GM19035 (cell line): ENCODE measurements at regions not wholly inside any gene's neighbourhood (a gene's known extent, or its start where the extent isn't known, plus 50 kb on each side); places are given as distances from the start of the nearest gene placed in this dataset.

Experiments used
- ATAC-seq: cut with Tn5 transposase; IDR thresholded peaks from one replicate; pipeline ENCODE4 v1.9.1; 2021; ENCODE audit not compliant: unreplicated experiment

DNA sequence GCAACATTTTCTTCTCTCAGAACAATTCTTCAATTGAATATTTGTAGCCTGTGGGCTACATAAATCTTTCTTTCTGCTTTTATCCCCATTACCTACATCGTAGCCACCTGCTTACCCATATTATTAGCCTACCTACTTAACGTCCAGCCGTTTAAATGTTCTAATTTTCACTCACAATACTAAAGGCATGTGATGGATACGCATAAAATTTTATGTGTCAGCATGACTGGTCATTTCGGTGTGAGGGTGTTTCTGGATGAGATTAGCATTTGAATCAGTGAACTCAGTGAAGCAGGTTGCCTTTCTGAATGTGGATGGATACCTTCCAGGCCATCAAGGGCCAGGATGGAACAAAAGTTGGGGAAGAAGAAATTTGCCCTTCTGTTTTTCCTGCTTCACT lies 1722.5 kb upstream of the ACO1 start:
- no peak for ATAC-seq

DNA sequence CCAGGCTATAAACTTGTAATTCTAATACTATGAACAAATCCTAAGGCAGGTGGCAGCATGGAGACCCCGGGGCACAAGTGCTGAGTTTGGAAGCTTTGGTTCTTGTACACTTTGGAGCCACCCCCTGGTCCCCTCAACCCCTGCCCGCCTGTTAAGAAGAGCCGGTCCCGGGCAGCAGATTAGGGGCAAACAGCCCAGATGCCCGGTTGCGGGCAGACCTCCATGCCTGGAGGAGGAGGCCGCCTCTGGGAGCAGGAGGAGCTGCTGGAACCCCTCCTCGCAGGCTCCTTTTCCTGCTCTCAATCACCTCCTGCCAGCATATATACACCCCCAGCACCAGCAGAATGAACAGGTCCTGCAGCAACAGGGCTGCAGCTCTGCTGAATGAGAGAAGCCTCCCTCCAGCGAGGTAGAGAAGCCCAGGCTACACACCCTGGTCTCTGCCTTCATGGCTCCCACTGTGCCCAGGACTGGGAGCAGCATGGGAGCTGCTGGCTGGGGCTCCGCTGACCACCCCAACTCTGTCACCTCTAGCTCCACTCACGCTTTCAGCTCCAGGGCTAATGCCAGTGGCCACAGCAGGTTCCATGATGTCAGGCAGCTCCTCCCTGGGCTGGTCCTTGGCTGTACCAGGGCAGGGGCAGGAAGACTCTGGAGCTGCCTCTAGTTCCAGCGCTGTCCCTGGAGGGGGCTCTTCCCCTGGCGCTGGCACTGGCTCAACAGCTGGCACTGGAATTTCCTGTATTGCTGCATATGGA lies 1713.5 kb upstream of the ACO1 start:
- no peak for ATAC-seq

DNA sequence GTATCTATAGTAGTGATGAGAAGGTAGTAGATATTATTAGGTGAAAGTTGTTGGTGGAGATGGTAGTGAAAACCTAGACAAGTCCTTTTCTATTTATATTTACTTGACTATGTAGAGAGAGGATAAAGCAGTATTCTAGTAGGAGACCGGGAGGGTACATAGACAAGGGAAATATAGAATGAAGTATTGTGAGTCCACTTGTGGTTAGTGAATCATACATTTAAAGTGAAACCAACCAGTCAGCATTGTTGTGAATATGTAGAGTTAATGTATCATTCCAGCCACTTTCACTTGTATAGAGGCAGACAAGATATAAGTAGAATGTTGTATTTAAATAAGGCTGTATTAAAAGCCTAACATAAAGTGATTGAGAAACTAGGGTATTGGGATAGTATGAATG lies 1711.3 kb upstream of the ACO1 start:
- ATAC-seq, result no peak

DNA sequence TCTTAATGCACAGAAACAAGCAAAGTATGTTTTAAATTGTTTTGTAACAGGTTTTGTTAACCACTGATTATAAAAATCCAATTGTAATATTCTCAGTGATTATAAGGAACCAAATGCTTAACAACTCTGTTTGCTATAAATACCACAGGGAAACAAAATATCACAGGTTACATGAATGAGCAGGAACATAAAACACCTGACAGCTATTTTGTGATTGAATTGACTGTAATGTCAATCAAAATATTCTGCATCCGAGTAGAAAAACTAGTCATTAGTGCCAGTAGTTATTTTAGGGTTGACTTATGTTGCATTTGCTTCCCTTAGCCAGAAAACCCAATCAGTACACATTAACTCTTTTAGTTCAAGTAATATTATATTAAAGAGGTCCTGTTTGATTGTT lies 1707.8 kb upstream of the ACO1 start:
- no peak for ATAC-seq

DNA sequence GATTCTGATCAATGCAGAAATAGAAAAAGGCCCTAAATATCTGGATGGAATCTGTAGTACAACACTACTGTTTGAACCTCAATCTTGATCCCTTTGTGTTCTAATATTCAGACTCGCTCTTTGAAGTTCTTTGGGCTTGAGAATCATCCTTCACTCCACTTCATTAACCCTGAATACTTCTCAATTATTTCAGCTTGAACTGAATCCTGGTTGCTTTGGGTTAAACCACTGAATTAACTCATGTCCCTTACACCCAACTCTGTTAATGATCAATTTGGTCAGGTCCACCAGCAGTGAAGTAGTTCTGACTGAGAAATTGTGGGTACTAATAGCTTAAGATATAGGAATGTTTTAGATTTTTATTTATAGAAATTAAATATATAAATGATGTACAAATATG lies 1707.2 kb upstream of the ACO1 start:
- no peak for ATAC-seq

DNA sequence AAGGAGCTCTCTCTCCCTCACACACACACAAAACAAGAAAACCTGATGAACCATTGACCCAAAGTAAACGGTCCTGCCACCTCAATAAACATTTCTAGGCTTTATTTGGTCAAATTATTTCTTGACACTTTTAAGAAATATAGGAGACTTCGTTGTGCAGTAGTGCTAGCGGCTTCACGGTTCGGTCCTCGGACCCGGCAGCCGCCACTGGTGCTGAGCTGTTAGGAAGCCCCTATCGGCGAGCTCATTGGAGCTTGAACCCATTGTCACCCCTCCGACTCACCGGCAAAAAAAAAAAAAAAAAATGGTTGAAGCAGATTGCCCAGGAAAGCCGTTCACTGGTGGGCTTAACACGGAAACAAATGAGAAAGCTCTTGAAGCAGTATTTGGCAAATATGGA lies 1695.6 kb upstream of the ACO1 start:
- no peak for ATAC-seq

DNA sequence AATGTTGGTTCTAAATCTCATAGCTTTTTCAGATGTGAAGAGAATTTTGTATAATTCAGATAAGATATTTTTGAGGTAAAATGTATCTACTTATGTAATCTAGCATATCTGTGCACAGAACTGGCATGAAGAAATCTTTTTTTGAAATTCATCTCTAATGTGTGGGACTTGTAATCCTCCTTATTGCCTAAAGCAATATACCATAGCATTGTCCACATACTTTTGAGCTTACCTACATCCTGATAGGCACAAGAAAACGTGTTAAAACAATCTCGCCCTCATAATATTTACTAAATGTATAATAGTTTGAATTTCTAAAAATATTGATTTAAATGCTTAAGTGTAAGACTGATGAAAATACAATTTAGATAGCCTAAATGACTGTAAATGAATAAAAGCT lies 1686.5 kb upstream of the ACO1 start:
- ATAC-seq, result no peak

DNA sequence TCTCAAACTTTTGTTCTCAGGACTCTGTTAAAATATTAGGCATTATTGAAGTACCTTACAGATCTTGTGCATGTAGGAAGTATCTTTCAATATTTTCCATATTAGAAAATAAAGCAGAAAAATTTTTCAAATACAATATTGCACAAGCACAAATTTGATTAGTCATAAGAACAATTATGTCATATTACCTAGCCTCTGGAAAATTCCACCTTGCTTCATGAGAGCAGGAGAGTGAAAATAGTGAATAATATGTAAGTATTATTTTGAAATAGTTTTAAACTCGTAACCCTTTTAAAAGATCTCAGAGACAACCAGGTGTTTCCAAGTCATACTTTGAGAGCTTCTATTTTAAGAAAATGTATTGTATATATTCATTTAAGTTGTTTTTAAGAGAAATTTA lies 1672.9 kb upstream of the ACO1 start:
- no peak for ATAC-seq

DNA sequence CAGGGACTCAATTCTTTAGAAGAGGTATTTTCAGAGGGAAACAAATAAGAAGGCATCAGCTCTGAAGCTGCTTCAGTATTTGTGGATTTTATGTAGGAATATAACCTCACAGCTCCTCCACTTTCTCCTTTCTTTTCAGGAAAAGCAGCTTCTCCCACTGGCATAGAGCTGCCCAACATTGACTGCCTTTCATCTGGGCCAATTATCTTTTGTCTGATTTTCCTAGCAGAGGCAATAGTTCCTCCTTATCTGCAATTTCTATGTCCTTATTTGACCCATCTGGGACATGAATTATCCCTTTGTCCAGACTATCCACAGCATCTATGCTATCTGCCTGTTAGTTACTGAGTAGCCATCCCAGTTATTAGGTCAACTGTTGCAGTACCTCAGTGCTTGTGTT lies 1671.2 kb upstream of the ACO1 start:
- ATAC-seq, result no peak

DNA sequence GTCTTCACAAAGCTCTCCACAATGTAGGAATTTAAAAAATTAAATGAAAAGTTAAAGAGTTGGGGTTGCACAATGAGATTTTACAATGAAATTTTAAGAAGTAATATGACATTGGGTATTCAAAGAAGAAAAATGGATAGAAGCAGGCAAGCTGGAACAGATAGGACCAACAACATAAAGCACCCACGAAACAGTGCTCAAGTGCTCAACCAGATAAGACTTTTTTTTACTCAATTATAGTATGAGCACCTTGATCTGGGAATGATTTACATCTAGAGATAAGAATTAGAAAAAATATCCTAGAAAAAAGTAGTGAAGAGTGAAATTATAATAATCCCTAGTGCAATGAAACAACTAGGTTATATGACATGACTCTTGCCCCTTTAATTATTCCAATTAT lies 1670.1 kb upstream of the ACO1 start:
- ATAC-seq, result no peak

DNA sequence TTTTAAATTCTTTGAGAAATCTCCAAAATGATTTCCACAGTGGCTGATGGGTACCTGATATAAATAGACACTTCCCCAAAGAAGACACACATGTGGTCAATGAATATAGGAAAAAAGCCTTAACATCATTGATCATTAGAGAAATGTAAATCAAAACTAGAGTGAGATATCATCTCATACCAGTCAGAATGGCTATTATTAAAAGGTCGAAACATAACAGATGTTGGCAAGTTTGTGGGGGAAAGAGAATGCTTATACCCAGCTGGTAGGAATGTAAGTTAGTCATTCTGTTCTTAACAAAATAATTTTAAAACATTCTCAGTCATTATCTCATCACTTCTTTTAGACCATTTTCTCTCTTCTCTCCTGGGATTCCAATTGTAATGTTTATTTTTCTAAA lies 1666.0 kb upstream of the ACO1 start:
- no peak for ATAC-seq

DNA sequence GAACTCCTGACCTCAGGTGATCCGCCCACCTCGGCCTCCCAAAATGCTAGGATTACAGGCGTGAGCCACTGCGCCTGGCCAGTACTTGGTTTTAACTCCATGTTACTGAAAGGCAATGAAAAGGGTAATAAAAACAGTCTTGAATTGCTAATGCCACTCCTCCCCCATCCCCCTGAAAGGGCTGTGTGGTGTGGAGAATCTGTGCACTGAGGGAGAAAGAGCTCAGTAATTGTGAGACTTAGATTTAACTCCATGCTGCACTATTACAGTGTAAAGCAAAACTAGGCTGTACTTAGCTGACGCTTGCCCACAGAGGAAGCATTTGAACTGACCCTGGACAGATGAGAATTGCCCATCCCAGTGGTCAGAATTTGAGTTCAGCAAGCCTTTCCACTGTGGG lies 1662.4 kb upstream of the ACO1 start:
- ATAC-seq, result no peak

DNA sequence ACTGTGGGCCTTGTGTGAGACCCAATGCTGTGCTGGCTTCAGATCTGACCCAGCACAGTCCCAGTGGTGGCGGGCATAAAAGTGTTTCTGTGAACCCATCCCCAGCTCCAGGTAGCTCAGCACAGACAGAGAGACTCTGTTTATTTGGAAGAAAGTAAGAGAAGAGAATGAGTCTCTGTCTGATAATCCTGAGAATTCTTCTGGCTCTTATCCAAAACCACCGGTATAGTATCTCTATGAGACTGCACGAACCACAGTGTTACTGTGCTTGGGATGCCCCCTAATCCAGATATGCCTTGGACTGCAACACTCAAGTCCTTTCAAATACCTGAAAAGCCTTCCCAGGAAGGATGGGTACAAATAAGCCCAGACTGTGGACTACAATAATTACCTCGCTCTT lies 1660.8 kb upstream of the ACO1 start:
- ATAC-seq, result no peak

DNA sequence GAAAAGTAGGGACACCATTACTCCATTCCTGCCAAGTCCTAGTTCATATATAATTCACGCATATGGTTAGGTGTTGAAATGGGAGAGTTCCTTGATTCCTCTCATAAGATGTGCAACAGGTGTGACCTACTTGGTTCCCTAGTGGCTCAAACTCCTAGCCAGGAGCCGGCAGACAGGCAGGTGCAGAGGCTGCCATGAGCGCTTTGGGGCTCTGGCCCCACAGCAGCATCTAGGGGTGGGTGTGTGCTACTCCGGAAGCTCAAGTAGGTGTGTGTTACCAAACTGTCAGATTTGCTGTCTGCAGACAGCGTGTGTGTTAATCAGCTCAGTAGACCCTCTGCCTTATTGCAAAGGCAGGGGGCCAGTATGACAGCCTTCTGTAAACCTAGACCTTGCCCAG lies 1652.4 kb upstream of the ACO1 start:
- no peak for ATAC-seq

DNA sequence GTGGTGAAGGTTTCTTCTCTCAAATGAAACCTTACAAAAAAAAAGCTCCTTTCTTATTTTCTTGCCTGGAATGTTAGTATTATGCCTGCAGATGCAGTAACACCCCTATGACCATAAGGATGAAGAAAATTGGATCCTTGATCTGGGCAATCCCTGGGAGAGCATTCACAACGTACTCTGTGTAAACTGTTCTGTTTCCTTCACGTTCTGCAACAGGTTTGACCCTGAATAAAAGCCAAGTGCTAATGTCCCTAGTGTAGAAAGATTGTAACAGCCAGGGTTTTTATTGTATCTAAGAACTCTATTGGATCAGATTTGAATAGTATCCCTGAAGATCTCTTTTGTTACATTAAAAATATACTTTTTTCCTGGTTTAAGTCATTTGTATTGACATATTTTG lies 1639.6 kb upstream of the ACO1 start:
- no peak for ATAC-seq

DNA sequence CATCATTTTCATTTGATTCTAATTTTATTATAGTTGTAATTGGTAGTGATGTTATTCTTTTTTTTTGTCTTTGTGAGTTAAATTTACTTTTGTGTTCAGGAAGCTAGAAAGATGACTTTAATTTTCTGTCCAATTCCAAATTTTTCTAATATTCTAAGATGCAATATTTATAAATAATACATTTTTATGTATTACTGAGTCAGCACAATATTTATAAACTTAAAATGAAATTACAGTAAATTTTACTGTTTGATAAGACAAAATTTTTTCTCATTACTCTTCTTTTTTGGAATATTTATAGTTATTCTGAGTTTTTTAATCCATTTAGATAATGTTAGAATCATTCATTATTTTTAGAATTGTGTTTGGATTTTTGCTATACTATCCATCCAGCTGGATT lies 1637.9 kb upstream of the ACO1 start:
- ATAC-seq, result no peak

DNA sequence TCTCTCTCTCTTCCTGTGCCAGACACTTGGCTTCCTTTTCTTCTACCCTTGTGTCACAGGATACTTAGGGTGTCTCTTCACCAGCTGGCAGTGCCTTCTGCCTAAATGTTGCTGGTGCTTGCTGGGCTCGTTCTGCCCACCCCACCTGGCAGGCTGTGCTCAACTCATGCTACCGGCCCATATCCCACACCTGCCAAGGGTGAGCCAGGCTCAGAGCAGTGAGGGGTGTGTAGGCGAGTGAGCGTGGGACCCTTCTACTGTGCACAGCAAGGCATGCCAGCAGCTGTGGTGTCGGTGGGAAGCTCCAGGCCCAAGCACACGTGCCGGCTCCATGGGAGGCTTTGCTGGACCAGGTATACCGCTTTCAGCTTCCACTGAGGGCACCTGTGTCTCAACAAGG lies 1626.7 kb upstream of the ACO1 start:
- ATAC-seq, result no peak

DNA sequence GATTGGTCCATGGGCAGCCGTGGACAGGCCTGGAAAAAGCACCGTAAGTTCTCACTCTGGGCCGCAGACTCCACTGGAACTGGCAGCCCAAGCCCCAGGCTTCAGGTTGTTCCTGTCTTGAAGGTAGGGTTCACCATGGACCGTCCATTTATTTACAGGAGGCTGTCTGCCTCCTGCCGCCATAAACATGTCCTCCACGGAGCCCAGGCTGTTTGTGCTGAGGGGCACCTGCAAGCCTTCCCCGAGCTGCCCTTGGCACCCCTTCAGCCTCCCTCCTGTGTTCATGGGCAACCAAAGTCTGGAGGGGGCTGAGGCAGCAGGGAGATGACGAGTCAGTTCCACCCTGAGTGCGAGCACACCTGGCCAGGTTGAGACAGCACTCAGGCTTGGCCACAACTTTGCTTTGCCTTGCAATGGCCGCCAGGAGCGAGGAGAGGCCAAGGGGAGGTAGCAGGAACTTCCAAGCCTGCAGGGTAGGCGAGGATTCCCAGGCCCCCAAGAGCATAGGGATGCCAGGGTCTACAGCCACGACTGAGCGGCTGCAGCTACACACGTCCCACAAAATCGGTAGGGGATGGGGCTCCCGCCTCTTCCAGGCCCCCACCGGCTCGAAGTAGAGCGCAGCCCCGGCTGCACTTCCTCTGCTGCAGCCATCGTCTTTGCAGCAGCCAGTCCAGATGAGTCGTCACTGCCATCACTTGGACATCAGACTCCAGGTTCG lies 1625.6 kb upstream of the ACO1 start:
- ATAC-seq, result no peak

DNA sequence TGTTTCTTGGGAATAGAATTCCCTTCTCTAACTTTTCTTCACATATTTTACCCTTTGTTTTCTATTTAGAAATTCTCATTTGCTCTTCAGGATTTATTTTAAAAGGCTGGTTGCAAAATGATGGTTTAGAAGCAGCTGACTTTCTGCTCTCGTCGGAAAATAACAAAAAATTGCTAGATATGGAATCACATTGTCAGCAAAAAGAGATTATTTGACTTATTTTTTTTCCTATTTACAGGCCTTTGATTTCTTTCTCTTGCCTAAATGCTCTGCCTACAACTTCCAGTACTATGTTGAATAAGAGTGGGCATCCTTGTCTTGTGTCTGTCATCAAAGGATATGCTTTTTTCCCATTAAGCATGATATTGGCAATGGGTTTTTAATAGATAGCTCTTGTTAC lies 1619.1 kb upstream of the ACO1 start:
- ATAC-seq, result no peak

DNA sequence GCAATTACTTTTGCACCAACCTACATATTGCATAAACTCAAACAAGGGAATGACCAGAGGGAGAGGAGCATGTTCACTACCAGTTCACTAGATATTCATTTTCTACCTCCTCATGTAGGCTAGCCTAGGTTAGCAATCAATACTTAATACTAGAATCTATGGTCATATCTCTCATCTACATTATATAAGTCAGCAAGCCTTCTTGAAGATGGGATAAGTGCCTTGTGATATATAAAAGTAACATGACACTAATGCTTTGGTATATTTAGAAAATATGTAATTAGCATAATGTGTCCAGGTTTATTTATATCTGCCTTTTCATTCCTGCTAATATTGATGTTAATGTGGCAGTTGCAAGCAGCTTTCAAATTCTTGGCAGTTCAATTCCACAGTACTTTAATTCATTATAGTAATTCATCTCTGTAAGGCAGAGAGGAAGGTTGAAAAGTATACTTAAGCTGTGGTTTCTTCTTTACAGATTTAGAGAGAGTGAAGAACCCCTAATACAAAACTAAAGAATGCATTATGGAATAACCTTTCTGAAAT lies 1613.2 kb upstream of the ACO1 start:
- no peak for ATAC-seq

DNA sequence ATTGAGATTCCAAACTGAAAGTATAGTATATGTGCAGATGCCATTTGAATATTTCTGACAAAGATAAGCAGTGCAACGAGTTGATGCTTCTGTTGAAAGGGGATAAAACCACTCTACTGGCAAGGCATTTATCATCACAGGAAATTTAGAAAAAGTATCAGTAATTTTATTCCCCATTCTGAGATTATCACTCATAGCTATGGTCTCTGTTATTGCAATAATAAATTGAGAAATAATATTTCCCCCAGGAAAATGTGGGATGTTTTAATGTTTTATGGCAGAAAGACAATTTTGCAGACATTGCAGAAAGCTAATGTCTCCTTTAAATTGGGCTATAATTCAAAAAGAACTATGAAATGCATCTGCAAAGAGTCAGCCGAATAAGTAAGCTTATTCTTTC lies 1612.7 kb upstream of the ACO1 start:
- ATAC-seq, result no peak

DNA sequence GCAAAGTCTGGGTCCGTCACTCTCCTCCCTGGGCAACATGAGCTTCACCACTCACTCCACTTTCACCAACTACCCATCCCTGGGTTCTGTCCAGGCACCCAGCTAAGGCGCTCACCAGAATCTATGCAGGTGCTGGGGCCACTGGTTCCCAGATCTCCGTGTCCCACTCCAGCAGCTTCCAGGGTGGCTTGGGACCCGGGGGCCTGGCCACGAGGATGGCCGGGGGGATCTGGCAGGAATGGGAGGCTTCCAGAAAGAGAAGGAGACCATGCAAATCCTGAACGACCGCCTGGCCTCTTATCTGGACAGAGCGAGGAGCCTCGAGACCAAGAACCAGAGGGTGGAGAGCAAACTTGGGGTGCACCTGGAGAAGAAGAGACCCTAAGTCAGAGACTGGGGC lies 1611.0 kb upstream of the ACO1 start:
- no peak for ATAC-seq

DNA sequence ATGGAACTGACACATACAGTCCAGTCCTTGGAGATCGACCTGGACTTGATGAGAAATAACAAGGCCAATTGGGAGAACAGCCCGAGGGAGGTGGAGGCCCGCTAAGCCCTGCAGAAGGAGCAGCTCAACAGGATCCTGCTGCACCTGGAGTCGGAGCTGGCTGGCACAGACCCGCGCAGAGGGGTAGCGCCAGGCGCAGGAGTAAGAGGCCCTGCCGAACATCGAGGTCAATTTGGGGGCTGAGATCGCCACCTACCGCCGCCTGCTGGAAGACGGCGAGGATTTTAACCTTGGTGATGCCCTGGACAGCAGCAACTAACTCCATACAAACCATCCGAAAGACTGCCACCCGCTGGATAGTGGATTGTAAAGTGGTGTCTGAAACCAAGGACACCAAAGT lies 1610.1 kb upstream of the ACO1 start:
- no peak for ATAC-seq
